ENCODE measurements at regions not wholly inside any gene's neighbourhood (a gene's known extent, or its start where the extent isn't known, plus 50 kb on each side); places are given as distances from the start of the nearest gene placed in this dataset.

DNA sequence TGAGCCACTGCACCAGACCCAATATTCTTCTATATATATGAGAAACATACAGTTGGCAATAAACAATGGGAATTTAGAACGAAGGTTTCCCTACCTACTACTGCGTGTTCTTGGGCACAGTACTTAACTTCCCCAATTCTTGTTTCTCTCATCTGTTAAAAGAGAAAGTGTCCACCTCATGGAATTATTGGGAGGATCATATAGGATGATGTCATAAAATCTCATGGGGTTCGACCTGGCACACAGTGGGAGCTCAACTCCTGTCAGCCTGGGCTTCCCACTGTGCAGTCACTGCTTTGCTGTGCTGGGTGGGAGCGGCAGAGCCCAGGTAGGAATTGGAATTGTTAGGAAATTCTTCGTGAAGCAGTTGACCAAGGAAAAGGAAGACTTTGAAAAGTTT, 203.3 kb downstream of the SH3BP4 start:
- no peak overlapping the region for H3K4me3 ChIP-seq (ENCODE audit: low read depth, low read length)
- TF ChIP-seq, protein P1, sequence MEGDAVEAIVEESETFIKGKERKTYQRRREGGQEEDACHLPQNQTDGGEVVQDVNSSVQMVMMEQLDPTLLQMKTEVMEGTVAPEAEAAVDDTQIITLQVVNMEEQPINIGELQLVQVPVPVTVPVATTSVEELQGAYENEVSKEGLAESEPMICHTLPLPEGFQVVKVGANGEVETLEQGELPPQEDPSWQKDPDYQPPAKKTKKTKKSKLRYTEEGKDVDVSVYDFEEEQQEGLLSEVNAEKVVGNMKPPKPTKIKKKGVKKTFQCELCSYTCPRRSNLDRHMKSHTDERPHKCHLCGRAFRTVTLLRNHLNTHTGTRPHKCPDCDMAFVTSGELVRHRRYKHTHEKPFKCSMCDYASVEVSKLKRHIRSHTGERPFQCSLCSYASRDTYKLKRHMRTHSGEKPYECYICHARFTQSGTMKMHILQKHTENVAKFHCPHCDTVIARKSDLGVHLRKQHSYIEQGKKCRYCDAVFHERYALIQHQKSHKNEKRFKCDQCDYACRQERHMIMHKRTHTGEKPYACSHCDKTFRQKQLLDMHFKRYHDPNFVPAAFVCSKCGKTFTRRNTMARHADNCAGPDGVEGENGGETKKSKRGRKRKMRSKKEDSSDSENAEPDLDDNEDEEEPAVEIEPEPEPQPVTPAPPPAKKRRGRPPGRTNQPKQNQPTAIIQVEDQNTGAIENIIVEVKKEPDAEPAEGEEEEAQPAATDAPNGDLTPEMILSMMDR (IDR thresholded peaks at IDR 0.05; ENCODE audit: insufficient read depth, low read depth, low read length) = no peak
- no peak for DNase-seq (ENCODE audit: low read depth)

DNA sequence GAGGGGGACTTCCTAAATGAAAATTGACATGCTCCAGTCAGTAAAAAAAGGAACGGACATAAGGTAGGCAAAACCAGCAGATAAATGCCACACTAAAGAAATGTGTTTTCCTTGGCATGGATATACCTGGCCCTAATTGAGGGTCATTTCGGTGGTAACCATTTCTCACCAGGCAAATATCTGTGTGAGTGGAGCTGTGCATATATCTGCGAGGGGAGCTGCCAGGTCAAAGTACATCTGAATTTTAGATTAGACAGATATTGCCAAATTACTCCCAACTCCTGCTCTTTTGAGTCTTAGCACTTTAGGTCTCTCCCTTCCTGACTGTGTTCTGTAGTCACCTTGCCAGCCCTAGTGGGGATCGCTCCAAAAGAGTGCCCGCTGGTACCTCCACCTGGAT, 204.2 kb downstream of the SH3BP4 start:
- TF ChIP-seq, protein P1 (IDR thresholded peaks at IDR 0.05; ENCODE audit: insufficient read depth, low read depth, low read length) = no peak

DNA sequence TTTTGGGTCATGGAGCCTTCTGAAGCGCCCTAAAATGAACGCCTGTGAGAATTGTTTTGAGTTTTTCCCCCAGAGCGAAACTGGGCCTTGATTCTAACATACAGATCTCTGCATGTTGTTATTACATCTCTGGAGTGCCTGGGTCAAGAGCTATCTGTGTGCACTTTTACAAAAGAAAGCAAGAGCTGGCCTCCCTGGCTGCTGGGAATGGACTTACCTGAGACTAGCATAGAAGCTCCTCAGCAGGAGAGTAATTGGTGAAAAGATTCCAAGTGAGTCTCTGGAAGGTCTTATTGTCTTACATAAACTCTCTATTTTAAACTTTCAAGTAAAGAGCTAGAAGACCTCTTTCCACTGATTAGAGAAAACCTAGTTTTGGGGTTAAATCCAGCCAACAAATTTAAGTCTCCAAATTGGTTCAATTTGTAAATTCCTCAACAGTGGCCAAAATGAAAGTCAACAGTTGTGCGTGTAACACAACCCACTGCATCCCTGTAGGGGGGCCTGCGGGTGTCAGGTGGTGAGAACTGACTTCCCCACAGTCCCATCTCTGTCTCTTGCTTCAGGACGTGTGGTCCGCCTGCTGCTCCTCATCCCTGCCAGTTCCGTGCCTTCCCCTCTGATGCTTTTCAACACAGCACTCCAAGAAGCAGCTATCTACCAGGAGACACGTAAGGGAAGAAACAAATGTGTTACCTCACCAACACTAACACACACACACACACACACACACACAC, 206.1 kb downstream of the SH3BP4 start:
- no peak overlapping the region for H3K4me3 ChIP-seq (ENCODE audit: low read depth, low read length)
- DNase-seq (ENCODE audit: low read depth) = no peak
- TF ChIP-seq, protein P1 (IDR thresholded peaks at IDR 0.05; ENCODE audit: insufficient read depth, low read depth, low read length) = no peak

More for the DNA sequence above, 204.2 kb downstream of the SH3BP4 start:
- H3K4me3 ChIP-seq (ENCODE audit: low read depth, low read length) = no peak overlapping the region
- no peak for DNase-seq (ENCODE audit: low read depth)

DNA sequence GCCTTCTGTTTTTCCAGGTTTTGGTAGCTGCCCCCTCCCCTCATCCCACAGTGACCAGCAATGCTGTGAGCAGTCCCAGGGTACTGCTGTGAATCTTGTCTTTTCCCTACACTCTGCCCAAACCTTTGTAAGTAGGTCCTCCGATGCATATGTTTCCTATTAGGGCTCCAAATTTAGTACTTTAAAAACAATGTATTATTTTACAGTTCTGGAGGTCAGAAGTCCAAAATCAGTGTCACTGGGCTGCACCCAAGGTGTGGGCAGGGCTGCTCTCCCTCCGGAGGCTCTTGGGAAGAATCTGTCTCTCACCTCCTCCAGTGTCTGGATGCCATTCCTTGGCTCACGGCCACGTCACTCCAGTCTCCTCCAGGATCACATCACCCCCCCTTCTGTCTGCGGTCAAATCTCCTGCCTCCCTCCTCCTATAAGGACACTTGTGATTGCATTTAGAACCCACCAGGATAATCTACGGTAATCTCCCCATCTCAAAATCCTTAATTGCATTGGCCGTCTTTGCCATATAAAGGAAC, 208.5 kb downstream of the SH3BP4 start:
- TF ChIP-seq, protein P1 (IDR thresholded peaks at IDR 0.05; ENCODE audit: insufficient read depth, low read depth, low read length) = no peak
- peak; percentile 21 for DNase-seq (ENCODE audit: low read depth)
- H3K4me3 ChIP-seq (ENCODE audit: low read depth, low read length) = no peak overlapping the region

DNA sequence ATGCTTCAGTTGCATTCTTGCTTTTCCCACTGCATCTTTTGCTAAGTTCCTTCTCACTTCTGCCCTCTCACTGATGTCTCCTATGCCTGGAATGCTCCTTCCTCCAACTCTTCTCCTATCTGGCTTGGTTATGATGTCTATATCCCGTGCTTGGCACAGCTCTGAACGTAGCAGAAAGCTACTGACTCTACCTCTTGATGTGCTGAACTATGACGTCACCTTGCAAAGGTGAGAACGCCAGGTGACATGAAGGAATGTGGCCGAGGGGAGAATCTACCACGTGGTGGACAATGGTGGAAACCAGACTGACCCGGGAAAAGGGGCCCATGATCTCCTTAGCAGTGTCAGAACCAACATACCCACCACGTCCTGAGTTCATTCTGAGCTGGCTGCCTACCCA, 209.7 kb downstream of the SH3BP4 start:
- DNase-seq (ENCODE audit: low read depth) = no peak
- TF ChIP-seq, protein P1 (IDR thresholded peaks at IDR 0.05; ENCODE audit: insufficient read depth, low read depth, low read length) = no peak
- no peak overlapping the region for H3K4me3 ChIP-seq (ENCODE audit: low read depth, low read length)

DNA sequence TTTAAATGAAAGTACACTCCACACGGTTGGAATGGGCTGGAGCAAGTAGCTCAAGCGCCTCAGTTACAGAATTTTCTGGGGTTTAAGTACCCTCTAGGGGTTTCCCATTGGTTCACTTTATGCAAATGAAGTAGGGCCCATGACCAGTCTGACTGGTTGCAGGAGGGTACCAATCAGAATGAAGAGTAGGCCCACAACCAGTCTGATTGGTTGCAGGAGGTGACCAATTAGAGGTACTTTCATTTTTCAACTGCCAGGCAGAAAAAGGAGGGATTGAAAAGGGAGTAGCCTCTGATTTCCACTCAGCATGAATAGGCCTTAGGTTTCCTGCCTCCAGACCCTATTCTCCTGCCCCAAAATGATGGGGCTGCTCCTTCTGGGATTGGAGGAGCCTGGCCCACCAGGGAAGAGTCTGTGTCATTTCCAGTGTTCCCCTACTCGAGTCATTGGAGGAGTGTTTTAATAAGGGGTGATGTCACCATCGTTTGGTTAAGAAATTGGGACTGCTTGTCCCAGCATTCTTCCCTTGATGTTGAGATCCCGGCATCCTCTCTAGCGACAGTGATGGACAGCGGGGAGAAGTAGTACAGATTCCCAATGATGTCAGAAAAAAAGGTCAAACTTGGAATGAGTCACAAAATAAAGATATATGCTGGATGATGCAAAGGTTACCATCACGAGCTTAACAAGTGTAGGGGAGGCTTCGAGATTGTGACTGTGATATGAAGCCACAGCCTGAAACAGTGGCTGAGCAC, 210.4 kb downstream of the SH3BP4 start:
- TF ChIP-seq, protein P1 (IDR thresholded peaks at IDR 0.05; ENCODE audit: insufficient read depth, low read depth, low read length) = no peak
- DNase-seq (ENCODE audit: low read depth) = peak; percentile 30
- no peak overlapping the region for H3K4me3 ChIP-seq (ENCODE audit: low read depth, low read length)
